ENCODE measurements at regions not wholly inside any gene's neighbourhood (a gene's known extent, or its start where the extent isn't known, plus 50 kb on each side); places are given as distances from the start of the nearest gene placed in this dataset.

- TF ChIP-seq CTCF (IDR thresholded peaks at IDR 0.05; ENCODE audit: low read depth, low read length, missing input control) (no peak), RAD21 (IDR thresholded peaks at IDR 0.05) (no peak), YY1 (IDR thresholded peaks at IDR 0.05) (no peak), MAX (IDR thresholded peaks at IDR 0.05) (no peak), REST (IDR thresholded peaks at IDR 0.05) (no peak), FOXA2 (IDR thresholded peaks at IDR 0.05) (no peak), SP1 (IDR thresholded peaks at IDR 0.05) (no peak), HNF4A (conservative IDR thresholded peaks at IDR 0.05) (no peak), RXRA (IDR thresholded peaks at IDR 0.05) (no peak), TAF1 (conservative IDR thresholded peaks at IDR 0.05) (no peak), JUND (IDR thresholded peaks at IDR 0.05) (no peak), EGR1 (IDR thresholded peaks at IDR 0.05; ENCODE audit: low read depth in 2 of 2) (no peak), FOXA1 (IDR thresholded peaks at IDR 0.05) (no peak)
- TF ChIP-seq, protein P1, sequence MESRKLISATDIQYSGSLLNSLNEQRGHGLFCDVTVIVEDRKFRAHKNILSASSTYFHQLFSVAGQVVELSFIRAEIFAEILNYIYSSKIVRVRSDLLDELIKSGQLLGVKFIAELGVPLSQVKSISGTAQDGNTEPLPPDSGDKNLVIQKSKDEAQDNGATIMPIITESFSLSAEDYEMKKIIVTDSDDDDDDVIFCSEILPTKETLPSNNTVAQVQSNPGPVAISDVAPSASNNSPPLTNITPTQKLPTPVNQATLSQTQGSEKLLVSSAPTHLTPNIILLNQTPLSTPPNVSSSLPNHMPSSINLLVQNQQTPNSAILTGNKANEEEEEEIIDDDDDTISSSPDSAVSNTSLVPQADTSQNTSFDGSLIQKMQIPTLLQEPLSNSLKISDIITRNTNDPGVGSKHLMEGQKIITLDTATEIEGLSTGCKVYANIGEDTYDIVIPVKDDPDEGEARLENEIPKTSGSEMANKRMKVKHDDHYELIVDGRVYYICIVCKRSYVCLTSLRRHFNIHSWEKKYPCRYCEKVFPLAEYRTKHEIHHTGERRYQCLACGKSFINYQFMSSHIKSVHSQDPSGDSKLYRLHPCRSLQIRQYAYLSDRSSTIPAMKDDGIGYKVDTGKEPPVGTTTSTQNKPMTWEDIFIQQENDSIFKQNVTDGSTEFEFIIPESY (IDR thresholded peaks at IDR 0.05) = no peak
These were observed 62.1 kb upstream of the C14orf180 start for GRCh38 chr14:104517426-104517825.
